Right lung (tissue), 2 donors: ENCODE measurements at regions not wholly inside any gene's neighbourhood (a gene's known extent, or its start where the extent isn't known, plus 50 kb on each side); places are given as distances from the start of the nearest gene placed in this dataset.
"Not testable (repeated sequence)": the region's sequence is repeated elsewhere in the genome, so short reads cannot be mapped to it uniquely, and the experiment has no call there.

Source experiments
- DNase-seq, 2 donors: peaks; one replicate each; pipeline ENCODE4 v3.0.0-alpha.2; 2013

- DNase-seq, result peak; percentile 42 to 55
Measured at GRCh38 chr18:39454866-39455265, 1889.3 kb upstream of the CELF4 start.

GRCh38 chr18:39453882-39454281 lies 1888.3 kb upstream of the CELF4 start:
- peak; percentile 78 to 81 for DNase-seq

GRCh38 chr18:39453356-39453755 lies 1887.8 kb upstream of the CELF4 start:
- DNase-seq, result no peak

GRCh38 chr18:39450958-39451357 lies 1885.4 kb upstream of the CELF4 start:
- DNase-seq, result no peak

GRCh38 chr18:39449566-39449965 lies 1884.0 kb upstream of the CELF4 start:
- no peak for DNase-seq

- DNase-seq, result no peak
Measured at GRCh38 chr18:39448942-39449341, 1883.3 kb upstream of the CELF4 start.

GRCh38 chr18:39444957-39445356 lies 1879.4 kb upstream of the CELF4 start:
- DNase-seq, result not testable (repeated sequence)

- DNase-seq, result no peak
Measured at GRCh38 chr18:39441648-39442047, 1876.0 kb upstream of the CELF4 start.

- DNase-seq, result no peak
Measured at GRCh38 chr18:39435996-39436395, 1870.4 kb upstream of the CELF4 start.

GRCh38 chr18:39435209-39435608 lies 1869.6 kb upstream of the CELF4 start:
- DNase-seq, result no peak

GRCh38 chr18:39434223-39434920 lies 1868.8 kb upstream of the CELF4 start:
- DNase-seq, result no peak

GRCh38 chr18:39425172-39425850 lies 1859.7 kb upstream of the CELF4 start:
- DNase-seq, result no peak

- no peak for DNase-seq
Measured at GRCh38 chr18:39424261-39424660, 1858.7 kb upstream of the CELF4 start.

GRCh38 chr18:39421276-39421675 lies 1855.7 kb upstream of the CELF4 start:
- no peak for DNase-seq

- no peak for DNase-seq
Measured at GRCh38 chr18:39419315-39419714, 1853.7 kb upstream of the CELF4 start.

- DNase-seq, result no peak
Measured at GRCh38 chr18:39415471-39415870, 1849.9 kb upstream of the CELF4 start.

- no peak for DNase-seq
Measured at GRCh38 chr18:39414009-39414700, 1848.6 kb upstream of the CELF4 start.

- no peak for DNase-seq
Measured at GRCh38 chr18:39406941-39407340, 1841.3 kb upstream of the CELF4 start.

- DNase-seq, result peak; percentile 12 to 18
Measured at GRCh38 chr18:39403121-39403520, 1837.5 kb upstream of the CELF4 start.

GRCh38 chr18:39399662-39400061 lies 1834.1 kb upstream of the CELF4 start:
- DNase-seq, result no peak

GRCh38 chr18:39396168-39396567 lies 1830.6 kb upstream of the CELF4 start:
- DNase-seq, result no peak

GRCh38 chr18:39389800-39390379 lies 1824.3 kb upstream of the CELF4 start:
- DNase-seq, result no peak

GRCh38 chr18:39380866-39381265 lies 1815.3 kb upstream of the CELF4 start:
- no peak for DNase-seq
